IMR-90 (cell line): ENCODE measurements at regions not wholly inside any gene's neighbourhood (a gene's known extent, or its start where the extent isn't known, plus 50 kb on each side); places are given as distances from the start of the nearest gene placed in this dataset.
"Not testable (repeated sequence)": the region's sequence is repeated elsewhere in the genome, so short reads cannot be mapped to it uniquely, and the experiment has no call there.

ENCODE experiments used
- CEBPB ChIP-seq: IDR thresholded peaks from 2 replicates; pipeline ENCODE4 v1.6.1; 2012; ENCODE audit warnings: low read depth, low read length, improper control_type of control experiment
- CTCF ChIP-seq: conservative IDR thresholded peaks from 2 replicates; pipeline ENCODE4 v1.5.1; 2012; ENCODE audit warnings: mild to moderate bottlenecking, low read depth, low read length, improper control_type of control experiment
- FOS ChIP-seq: fragments of 150-350 bp; IDR thresholded peaks from 2 replicates; pipeline ENCODE4 v1.6.1; 2016; ENCODE audit warnings: low read depth, low read length
- MAFK ChIP-seq: IDR thresholded peaks from 2 replicates; pipeline ENCODE4 v1.6.1; 2012; ENCODE audit warnings: low read depth, low read length, improper control_type of control experiment
- MAZ ChIP-seq: IDR thresholded peaks from 2 replicates; pipeline ENCODE4 v1.6.1; 2012; ENCODE audit warnings: low read depth, mild to moderate bottlenecking, low read length, improper control_type of control experiment, moderate library complexity, borderline replicate concordance
- MXI1 ChIP-seq: IDR thresholded peaks from 2 replicates; pipeline ENCODE4 v1.6.1; 2012; ENCODE audit warnings: low read depth, mild to moderate bottlenecking, low read length, moderate library complexity, borderline replicate concordance
- NFE2L2 ChIP-seq: fragments of 150-350 bp; IDR thresholded peaks from 2 replicates; pipeline ENCODE4 v1.6.1; 2016; ENCODE audit warnings: low read depth, mild to moderate bottlenecking, low read length
- POLR2A ChIP-seq: IDR thresholded peaks from 2 replicates; pipeline ENCODE4 v1.6.1; 2012; ENCODE audit warnings: mild to moderate bottlenecking, low read depth, low read length
- RAD21 ChIP-seq: IDR thresholded peaks from 2 replicates; pipeline ENCODE4 v1.6.1; 2012; ENCODE audit warnings: low read length, improper control_type of control experiment
- SMC3 ChIP-seq: fragments of 150-350 bp; IDR thresholded peaks from 2 replicates; pipeline ENCODE4 v1.6.1; 2016; ENCODE audit warnings: low read depth, mild to moderate bottlenecking, antibody characterized with exemption, low read length, moderate library complexity
- USF2 ChIP-seq: fragments of 150-350 bp; IDR thresholded peaks from 2 replicates; pipeline ENCODE4 v1.6.1; 2017; ENCODE audit warnings: mild to moderate bottlenecking, antibody characterized with exemption, low read length, low read depth

GRCh38 chr13:59407251-59407650 is 756.5 kb downstream of the DIAPH3 start:
- not testable (repeated sequence) for TF ChIP-seq CTCF, POLR2A, FOS, MXI1, RAD21, CEBPB, MAZ, SMC3, MAFK, USF2, NFE2L2
